GM12878 (cell line): ENCODE measurements at regions not wholly inside any gene's neighbourhood (a gene's known extent, or its start where the extent isn't known, plus 50 kb on each side); places are given as distances from the start of the nearest gene placed in this dataset.

Experiments
- ATAC-seq: fragments of 200-7000 bp; cut with Tn5 transposase; 3 replicates; pipeline ENCODE4 v1.9.1; 2020; ENCODE audit warnings: mild to moderate bottlenecking, moderate library complexity
- BruUV-seq: library from RNA; stranded (reverse); fragments of 400-500 nt; replicated peaks from 2 replicates; lab custom pipeline; 2021; lab: Mats Ljungman, UMichigan
- CTCF ChIA-PET: fragments of 300-600 bp; sonication (Branson Sonifier 250); formaldehyde crosslinking; extraction: SDS; loops from one replicate; lab custom pipeline; 2021; ENCODE audit warnings: inconsistent platforms; lab: Yijun Ruan, JAX
- POLR2A ChIA-PET: fragments of 350-600 bp; formaldehyde crosslinking; extraction: SDS; loops from one replicate; lab custom pipeline; 2021; ENCODE audit warnings: inconsistent platforms; lab: Charles Lee
- RAD21 ChIA-PET: fragments of 300-600 bp; sonication (Branson Sonifier 250); formaldehyde crosslinking; loops from one replicate; lab custom pipeline; 2023; ENCODE audit warnings: antibody characterized with exemption; ENCODE audit not compliant: unreplicated experiment; lab: Charles Lee
- SMC1A ChIA-PET: fragments of 300-600 bp; sonication (Branson Sonifier 250); formaldehyde crosslinking; loops from one replicate; lab custom pipeline; 2023; ENCODE audit not compliant: unreplicated experiment, uncharacterized antibody; lab: Charles Lee
- DNase-seq: peaks from one replicate; pipeline ENCODE4 v3.0.0-alpha.2; 2011; ENCODE audit warnings: low read depth, low spot score
- FAIRE-seq: peaks from 3 replicates; lab custom pipeline; 2011; peaks lifted over from hg19 to GRCh38; lab: Jason Lieb, UNC
- H2AFZ ChIP-seq: 2 replicates; pipeline ENCODE4 v1.6.0; 2011; ENCODE audit warnings: low read depth, low read length, control low read depth; ENCODE audit not compliant: control insufficient read depth
- H3K27ac ChIP-seq: 2 replicates; pipeline ENCODE4 v1.5.1; 2011; ENCODE audit warnings: control low read depth; ENCODE audit not compliant: control insufficient read depth, insufficient read depth
- H3K27me3 ChIP-seq, 2 experiments: replicated peaks in 1 of 2; 2 replicates each; pipeline versions ENCODE4 v1.6.0 to v1.6.1; 2011; ENCODE audit warnings: low read length in 1 of 2; ENCODE audit not compliant: control insufficient read depth in 2 of 2, insufficient read depth in 2 of 2
- H3K36me3 ChIP-seq, 2 experiments: 2 replicates each; pipeline ENCODE4 v1.5.1; 2011; ENCODE audit warnings: low read length in 1 of 2; ENCODE audit not compliant: control insufficient read depth in 2 of 2, insufficient read depth in 2 of 2
- H3K4me1 ChIP-seq: 2 replicates; pipeline ENCODE4 v1.6.1; 2011; ENCODE audit warnings: mild to moderate bottlenecking, low read length, moderate library complexity, mixed read lengths; ENCODE audit not compliant: control insufficient read depth, insufficient read depth
- H3K4me2 ChIP-seq: 2 replicates; pipeline ENCODE4 v1.6.0; 2011; ENCODE audit warnings: control low read depth; ENCODE audit not compliant: control insufficient read depth, insufficient read depth
- H3K4me3 ChIP-seq: fragments of 200-600 bp; sonication (generic); 2 replicates; pipeline ENCODE4 v1.5.1; 2016
- H3K79me2 ChIP-seq: 2 replicates; pipeline ENCODE4 v1.6.0; 2011; ENCODE audit warnings: low read length; ENCODE audit not compliant: control insufficient read depth, insufficient read depth
- H3K9ac ChIP-seq: 2 replicates; pipeline ENCODE4 v1.8.0; 2011; ENCODE audit warnings: low read length, control low read depth, mixed read lengths; ENCODE audit not compliant: control insufficient read depth, insufficient read depth
- H3K9me3 ChIP-seq: replicated peaks from 3 replicates; pipeline ENCODE4 v1.5.1; 2011; ENCODE audit warnings: mild to moderate bottlenecking, low read length; ENCODE audit not compliant: control insufficient read depth, insufficient read depth
- H4K20me1 ChIP-seq: 2 replicates; pipeline ENCODE4 v1.6.0; 2011; ENCODE audit not compliant: control insufficient read depth, insufficient read depth
- CTCF ChIP-seq, 3 experiments: IDR thresholded peaks in 2 of 3; conservative IDR thresholded peaks in 1 of 3; 2 replicates each; pipeline ENCODE4 v1.5.1; 2011; ENCODE audit warnings: low read depth in 3 of 3, low read length in 3 of 3, mild to moderate bottlenecking in 3 of 3, control low read depth in 2 of 3, moderate library complexity in 2 of 3, inconsistent platforms in 1 of 3, mixed read lengths in 1 of 3; ENCODE audit not compliant: control insufficient read depth in 2 of 3, insufficient read depth in 1 of 3; ENCODE audit errors: extremely low read depth in 1 of 3
- SMC3 ChIP-seq: IDR thresholded peaks from 2 replicates; pipeline ENCODE4 v1.6.1; 2011; ENCODE audit warnings: low read length, improper control_type of control experiment, borderline replicate concordance
- WGBS: methylation state at CpG from one replicate; pipeline ENCODE4 v1.1.6; 2016; ENCODE audit warnings: low lambda C conversion rate; ENCODE audit not compliant: insufficient replicate concordance, insufficient coverage; ENCODE audit errors: missing lambda C conversion rate; 5-methylcytosine and 5-hydroxymethylcytosine counted together
- in situ Hi-C: fragments of 300-500 bp; cut with MboI; formaldehyde crosslinking; loops from 9 replicates; pipeline ENCODE4 v1.14.3; 2018; ENCODE audit warnings: mixed read lengths
- intact Hi-C: fragments of 100-400 bp; cut with micrococcal nuclease; formaldehyde crosslinking; loops from one replicate; pipeline ENCODE4 v1.14.2; 2022; ENCODE audit not compliant: unreplicated experiment

- SMC1A ChIA-PET = no interaction called here
- no peak overlapping the region for H2AFZ ChIP-seq
Measured at GRCh38 chr1:232259333-232259732, 370.6 kb downstream of the SIPA1L2 start.

More at GRCh38 chr1:232259333-232259732, 370.6 kb downstream of the SIPA1L2 start:
- Histone ChIP-seq H3K36me3 (no peaks in the 10 kb centered on the region), H3K9me3 (no peaks in the 10 kb centered on the region), H3K4me3 (no peak overlapping the region), H3K4me1 (no peaks in the 10 kb centered on the region), H3K27me3 (no peaks in the 10 kb centered on the region; a peak in 1 of 4 replicates), H3K4me2 (no peak overlapping the region), H4K20me1 (no peaks in the 10 kb centered on the region), H3K9ac (no peak overlapping the region), H3K79me2 (no peaks in the 10 kb centered on the region), H3K27ac (no peak overlapping the region)
- FAIRE-seq (no peak), DNase-seq (no peak), ATAC-seq (no peak)
- RAD21 ChIA-PET = no interaction called here
- CTCF ChIA-PET = no interaction called here
- BruUV-seq = no TSS peak
- in situ Hi-C loops = no loop called here
- 73% methylated on average over 3 of the region's 3 CpGs for WGBS
- intact Hi-C loops = no loop called here
- TF ChIP-seq CTCF (IDR thresholded peaks at IDR 0.05 in 2 of 3, conservative IDR thresholded peaks at IDR 0.05 in 1 of 3; ENCODE audit: control insufficient read depth in 2 of 3, extremely low read depth in 1 of 3, insufficient read depth in 1 of 3, low read depth in 3 of 3, low read length in 3 of 3) (no peak), SMC3 (no peak)
- POLR2A ChIA-PET = no interaction called here
